ENCODE measurements at regions not wholly inside any gene's neighbourhood (a gene's known extent, or its start where the extent isn't known, plus 50 kb on each side); places are given as distances from the start of the nearest gene placed in this dataset.
"Not testable (repeated sequence)": the region's sequence is repeated elsewhere in the genome, so short reads cannot be mapped to it uniquely, and the experiment has no call there.

GRCh38 chr21:22258821-22259220 lies 1260.6 kb downstream of the NCAM2 start:
- no peak for DNase-seq (ENCODE audit: low read depth)

- DNase-seq (ENCODE audit: low read depth) = no peak
Measured at GRCh38 chr21:22260274-22260673, 1262.1 kb downstream of the NCAM2 start.

- no peak for DNase-seq (ENCODE audit: low read depth)
Measured at GRCh38 chr21:22263890-22264289, 1265.7 kb downstream of the NCAM2 start.

- DNase-seq (ENCODE audit: low read depth) = no peak
Measured at GRCh38 chr21:22277341-22277740, 1279.1 kb downstream of the NCAM2 start.

- no peak for DNase-seq (ENCODE audit: low read depth)
Measured at GRCh38 chr21:22278366-22278765, 1280.2 kb downstream of the NCAM2 start.

GRCh38 chr21:22280851-22281250 lies 1282.6 kb downstream of the NCAM2 start:
- no peak for DNase-seq (ENCODE audit: low read depth)

GRCh38 chr21:22288885-22289499 lies 1290.8 kb downstream of the NCAM2 start:
- DNase-seq (ENCODE audit: low read depth) = no peak

GRCh38 chr21:22292144-22292543 lies 1293.9 kb downstream of the NCAM2 start:
- no peak for DNase-seq (ENCODE audit: low read depth)

GRCh38 chr21:22297575-22297974 lies 1299.4 kb downstream of the NCAM2 start:
- DNase-seq (ENCODE audit: low read depth) = no peak

- no peak for DNase-seq (ENCODE audit: low read depth)
Measured at GRCh38 chr21:22311741-22312462, 1313.7 kb downstream of the NCAM2 start.

- no peak for DNase-seq (ENCODE audit: low read depth)
Measured at GRCh38 chr21:22314963-22315362, 1316.8 kb downstream of the NCAM2 start.

GRCh38 chr21:22319435-22319834 lies 1321.2 kb downstream of the NCAM2 start:
- no peak for DNase-seq (ENCODE audit: low read depth)

GRCh38 chr21:22342889-22343288 lies 1344.7 kb downstream of the NCAM2 start:
- DNase-seq (ENCODE audit: low read depth) = no peak

GRCh38 chr21:22343303-22343702 lies 1345.1 kb downstream of the NCAM2 start:
- no peak for DNase-seq (ENCODE audit: low read depth)

GRCh38 chr21:22343721-22344120 lies 1345.5 kb downstream of the NCAM2 start:
- DNase-seq (ENCODE audit: low read depth) = no peak

- no peak for DNase-seq (ENCODE audit: low read depth)
Measured at GRCh38 chr21:22345624-22346023, 1347.4 kb downstream of the NCAM2 start.

GRCh38 chr21:22346576-22346975 lies 1348.4 kb downstream of the NCAM2 start:
- DNase-seq (ENCODE audit: low read depth) = no peak

- no peak for DNase-seq (ENCODE audit: low read depth)
Measured at GRCh38 chr21:22351076-22351475, 1352.9 kb downstream of the NCAM2 start.

- no peak for DNase-seq (ENCODE audit: low read depth)
Measured at GRCh38 chr21:22352088-22352487, 1353.9 kb downstream of the NCAM2 start.

GRCh38 chr21:22355949-22356348 lies 1357.7 kb downstream of the NCAM2 start:
- no peak for DNase-seq (ENCODE audit: low read depth)

GRCh38 chr21:22356663-22357062 lies 1358.5 kb downstream of the NCAM2 start:
- DNase-seq (ENCODE audit: low read depth) = no peak

- not testable (repeated sequence) for DNase-seq (ENCODE audit: low read depth)
Measured at GRCh38 chr21:22359599-22359998, 1361.4 kb downstream of the NCAM2 start.

GRCh38 chr21:22363504-22363903 lies 1365.3 kb downstream of the NCAM2 start:
- no peak for DNase-seq (ENCODE audit: low read depth)

Data from myocyte (in vitro differentiated cells).